ENCODE measurements at regions not wholly inside any gene's neighbourhood (a gene's known extent, or its start where the extent isn't known, plus 50 kb on each side); places are given as distances from the start of the nearest gene placed in this dataset.

DNA sequence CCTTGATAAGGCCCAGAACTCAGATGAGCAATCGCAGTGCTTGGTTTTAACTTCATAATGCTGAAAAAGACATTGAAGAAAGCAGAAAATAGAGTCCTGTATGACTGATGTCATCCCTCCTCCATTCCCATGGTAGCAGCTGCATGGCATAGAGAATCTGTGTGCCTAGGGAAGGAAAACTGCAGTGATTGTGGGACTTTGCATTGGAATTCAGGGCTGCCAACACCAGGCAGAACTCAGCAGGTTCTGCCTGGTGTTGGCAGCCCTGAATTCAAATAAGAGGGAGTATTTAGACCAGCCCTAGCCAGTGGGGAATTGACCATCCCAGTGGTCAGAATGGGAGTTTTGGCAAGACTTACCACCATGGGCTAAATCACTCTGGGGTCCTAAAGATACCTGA is 1016.0 kb downstream of the FAM181B start:
- Histone ChIP-seq H2BK15ac (ENCODE audit: low read depth, low read length) (no peak overlapping the region), H2BK12ac (ENCODE audit: insufficient read length, low read depth, low read length) (no peak overlapping the region), H3K9ac (ENCODE audit: extremely low read depth, insufficient read length, low read length) (no peak overlapping the region), H2AFZ (ENCODE audit: low read length) (no peak overlapping the region), H2BK20ac (ENCODE audit: low read depth, low read length, poor library complexity, severe bottlenecking) (no peak overlapping the region), H3K79me2 (ENCODE audit: insufficient read depth, low read length) (no peaks in the 10 kb centered on the region), H3K4me2 (ENCODE audit: insufficient read depth, insufficient read length, low read length) (no peak overlapping the region), H4K8ac (replicated peaks; ENCODE audit: insufficient read length, low read depth, low read length) (no peak overlapping the region), H4K20me1 (ENCODE audit: control insufficient read depth, insufficient read depth, insufficient read length) (no peaks in the 10 kb centered on the region), H4K5ac (ENCODE audit: insufficient read length, low read depth, low read length) (no peak overlapping the region), H3K4ac (ENCODE audit: low read depth, low read length) (no peak overlapping the region), H4K91ac (ENCODE audit: insufficient read length, low read depth, low read length) (no peak overlapping the region), H2BK5ac (ENCODE audit: insufficient read length, low read length) (no peak overlapping the region), H3K23me2 (ENCODE audit: insufficient read length, low read depth, low read length, poor library complexity, severe bottlenecking) (no peaks in the 10 kb centered on the region), H3K56ac (ENCODE audit: insufficient read length, low read depth, low read length) (no peak overlapping the region), H3K9me3 (ENCODE audit: control insufficient read depth, low read depth, low read length) (no peaks in the 10 kb centered on the region), H2AK5ac (ENCODE audit: insufficient read length, low read length) (no peak overlapping the region), H2BK120ac (ENCODE audit: low read depth, low read length, poor library complexity, severe bottlenecking) (no peak overlapping the region), H3K18ac (ENCODE audit: insufficient read length, low read depth, low read length) (no peak overlapping the region), H3T11ph (ENCODE audit: low read length) (no peak overlapping the region), H3K4me1 (ENCODE audit: insufficient read depth, low read length) (no peaks in the 10 kb centered on the region), H3K23ac (ENCODE audit: insufficient read length, low read depth, low read length) (no peak overlapping the region), H3K27me3 (ENCODE audit: insufficient read depth, low read length) (no peaks in the 10 kb centered on the region), H3K27ac (ENCODE audit: insufficient read length, low read depth, low read length) (no peak overlapping the region), H3K79me1 (ENCODE audit: insufficient read depth, low read depth, low read length, poor library complexity, severe bottlenecking) (no peaks in the 10 kb centered on the region), H3K14ac (ENCODE audit: insufficient read depth, low read length) (no peak overlapping the region)
- Mint-ChIP-seq H3K4me3 (no peak overlapping the region), H3K27me3 (ENCODE audit: low read depth) (no peaks in the 10 kb centered on the region), H3K9me3 (no peaks in the 10 kb centered on the region), H3K36me3 (ENCODE audit: insufficient read depth in 1 of 3, low read depth in 3 of 3) (no peaks in the 10 kb centered on the region), H3K27ac (no peak overlapping the region), H3K4me1 (no peaks in the 10 kb centered on the region)
- DNase-seq, result no peak
- WGBS (ENCODE audit: extremely low coverage, insufficient read length, low lambda C conversion rate), result no CpG with 5 or more reads among the region's 1 CpG
- TF ChIP-seq CTCF (conservative IDR thresholded peaks at IDR 0.05), result no peak

Data from H9 (cell line).